ENCODE measurements at regions not wholly inside any gene's neighbourhood (a gene's known extent, or its start where the extent isn't known, plus 50 kb on each side); places are given as distances from the start of the nearest gene placed in this dataset.

GRCh38 chr5:52684051-52684450 lies 103.7 kb upstream of the ITGA1 start:
- TF ChIP-seq CTCF (conservative IDR thresholded peaks at IDR 0.05) = no peak
- TF ChIP-seq ZFX (IDR thresholded peaks at IDR 0.05) = no peak

All from C4-2B (cell line).